ENCODE measurements at regions not wholly inside any gene's neighbourhood (a gene's known extent, or its start where the extent isn't known, plus 50 kb on each side); places are given as distances from the start of the nearest gene placed in this dataset.

- Histone ChIP-seq H4K20me1 (replicated peaks; ENCODE audit: control insufficient read depth, insufficient read depth, low read length) (no peaks in the 10 kb centered on the region), H3K27ac (ENCODE audit: extremely low read depth, low read depth, low read length) (no peak overlapping the region), H3K36me3 (ENCODE audit: control insufficient read depth, insufficient read depth, low read length) (no peaks in the 10 kb centered on the region), H3K4me1 (replicated peaks in 1 of 2; ENCODE audit: control insufficient read depth in 2 of 2, insufficient read depth in 2 of 2, low read length in 2 of 2) (no peaks in the 10 kb centered on the region), H3K4me3 (no peak overlapping the region), H3K9me1 (ENCODE audit: control insufficient read depth, insufficient read depth, low read length) (no peaks in the 10 kb centered on the region), H3K79me2 (ENCODE audit: control insufficient read depth, insufficient read depth, low read length) (no peaks in the 10 kb centered on the region), H3K9ac (ENCODE audit: insufficient read depth in 1 of 2, low read depth in 2 of 2, low read length in 2 of 2) (no peak overlapping the region), H2AFZ (ENCODE audit: low read depth, low read length) (no peak overlapping the region), H3K27me3 (ENCODE audit: control insufficient read depth in 2 of 2, insufficient read depth in 2 of 2, low read length in 2 of 2) (no peaks in the 10 kb centered on the region), H3K9me3 (replicated peaks; ENCODE audit: control insufficient read depth, insufficient read depth, low read depth, low read length) (no peaks in the 10 kb centered on the region), H3K4me2 (ENCODE audit: insufficient read depth, low read length) (no peak overlapping the region)
- in situ Hi-C loops (cut with MboI): no loop called here
- no TSS peak for BruUV-seq (replicated peaks)
- DNase-seq (ENCODE audit: extremely low read depth in 1 of 4, low spot score in 3 of 4) (no peak), FAIRE-seq (no peak), ATAC-seq (no peak)
- intact Hi-C loops (cut with micrococcal nuclease): no loop called here
- TF ChIP-seq ZNF740 (CRISPR knock-in tag; IDR thresholded peaks at IDR 0.05) (no peak), ZNF740 (tag; IDR thresholded peaks at IDR 0.05) (no peak), GATAD2B (IDR thresholded peaks at IDR 0.05; ENCODE audit: borderline replicate concordance) (no peak), JUND (IDR thresholded peaks at IDR 0.05; ENCODE audit: borderline replicate concordance, low read depth, low read length) (no peak), JUND (tag; IDR thresholded peaks at IDR 0.05; ENCODE audit: borderline replicate concordance, low read depth, low read length) (no peak), SAP30 (IDR thresholded peaks at IDR 0.05; ENCODE audit: borderline replicate concordance, insufficient read depth, low read depth, low read length, poor library complexity, severe bottlenecking) (no peak), SRSF3 (IDR thresholded peaks at IDR 0.05; ENCODE audit: insufficient read depth, low read length) (no peak), BRF2 (IDR thresholded peaks at IDR 0.05; ENCODE audit: borderline replicate concordance, insufficient read depth, insufficient read length) (no peak), TRIM25 (IDR thresholded peaks at IDR 0.05; ENCODE audit: borderline replicate concordance) (no peak)
- 0% methylated on average over 3 of the region's 3 CpGs for WGBS (ENCODE audit: insufficient coverage, low coverage, missing lambda C conversion rate)
- ChIA-PET CTCF (ENCODE audit: low intra/inter-chr PET ratio) (no interaction called here), POLR2A (no interaction called here)
Observed at GRCh38 chr3:164687211-164687610, 391.1 kb downstream of the SI start.
